Ishikawa (cell line): ENCODE measurements at regions not wholly inside any gene's neighbourhood (a gene's known extent, or its start where the extent isn't known, plus 50 kb on each side); places are given as distances from the start of the nearest gene placed in this dataset.

Experiments used
- CEBPB ChIP-seq: IDR thresholded peaks from 2 replicates; pipeline ENCODE4 v1.6.1; 2012
- EGR1 ChIP-seq: IDR thresholded peaks from 2 replicates; pipeline ENCODE4 v1.6.1; 2012
- EP300 ChIP-seq: IDR thresholded peaks from 2 replicates; pipeline ENCODE4 v1.6.1; 2012; ENCODE audit warnings: borderline replicate concordance
- FOXM1 ChIP-seq: IDR thresholded peaks from 2 replicates; pipeline ENCODE4 v1.6.1; 2012; ENCODE audit warnings: low read depth, borderline replicate concordance
- NFIC ChIP-seq: IDR thresholded peaks from 2 replicates; pipeline ENCODE4 v1.6.1; 2012
- TAF1 ChIP-seq: IDR thresholded peaks from 2 replicates; pipeline ENCODE4 v1.6.1; 2012; ENCODE audit warnings: low read depth, mild to moderate bottlenecking
- TCF12 ChIP-seq: IDR thresholded peaks from 2 replicates; pipeline ENCODE4 v1.6.1; 2012; ENCODE audit warnings: low read depth
- YY1 ChIP-seq: IDR thresholded peaks from 2 replicates; pipeline ENCODE4 v1.6.1; 2012; ENCODE audit warnings: low read depth
- ZBTB7A ChIP-seq: IDR thresholded peaks from 2 replicates; pipeline ENCODE4 v1.6.1; 2012; ENCODE audit warnings: low read depth
- TF ChIP-seq, protein P1 (sequence below): IDR thresholded peaks from 2 replicates; pipeline ENCODE4 v1.6.1; 2012; ENCODE audit warnings: low read depth, mild to moderate bottlenecking
- TF ChIP-seq, protein P2 (sequence below): IDR thresholded peaks from 2 replicates; pipeline ENCODE4 v1.6.1; 2012

DNA sequence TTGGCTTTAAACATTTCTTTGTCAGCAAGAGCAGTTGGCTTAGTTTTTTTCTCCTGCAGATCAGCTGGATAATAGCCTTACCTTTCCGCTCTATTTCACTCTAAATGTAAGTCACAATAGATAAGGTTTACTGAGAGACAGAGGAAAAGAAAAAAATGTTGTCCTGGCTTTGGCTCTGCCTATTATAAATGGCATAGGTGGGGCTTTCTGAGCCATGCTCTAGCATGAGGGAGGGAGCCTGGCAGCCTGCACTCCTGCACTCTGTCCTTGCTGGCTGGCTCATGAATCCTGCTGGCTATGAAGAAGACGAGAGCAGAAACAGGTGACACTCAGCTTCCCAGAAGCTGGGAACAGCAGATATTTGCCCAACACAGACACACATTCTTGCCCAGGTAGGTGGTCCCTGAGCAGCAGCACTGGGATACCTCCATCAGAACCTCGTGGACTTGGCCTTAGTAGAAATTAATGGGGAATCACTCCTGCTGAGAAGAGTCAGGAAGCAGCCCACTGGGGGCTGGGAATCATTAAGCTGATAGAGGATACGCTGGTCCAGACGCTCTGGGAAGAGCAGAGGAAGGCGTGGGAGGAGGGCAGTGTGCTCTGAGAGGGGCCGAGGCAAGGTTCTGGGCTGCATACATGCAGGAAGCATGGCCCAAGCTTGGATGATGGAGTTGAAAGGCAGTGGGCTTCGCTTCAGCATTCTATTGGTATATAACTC is 514.4 kb upstream of the HS6ST1 start:
- TF ChIP-seq YY1 (no peak), EGR1 (no peak), TAF1 (no peak), FOXM1 (no peak), TCF12 (no peak), EP300 (no peak), NFIC (no peak), ZBTB7A (no peak), CEBPB (no peak)
- TF ChIP-seq, protein P1, sequence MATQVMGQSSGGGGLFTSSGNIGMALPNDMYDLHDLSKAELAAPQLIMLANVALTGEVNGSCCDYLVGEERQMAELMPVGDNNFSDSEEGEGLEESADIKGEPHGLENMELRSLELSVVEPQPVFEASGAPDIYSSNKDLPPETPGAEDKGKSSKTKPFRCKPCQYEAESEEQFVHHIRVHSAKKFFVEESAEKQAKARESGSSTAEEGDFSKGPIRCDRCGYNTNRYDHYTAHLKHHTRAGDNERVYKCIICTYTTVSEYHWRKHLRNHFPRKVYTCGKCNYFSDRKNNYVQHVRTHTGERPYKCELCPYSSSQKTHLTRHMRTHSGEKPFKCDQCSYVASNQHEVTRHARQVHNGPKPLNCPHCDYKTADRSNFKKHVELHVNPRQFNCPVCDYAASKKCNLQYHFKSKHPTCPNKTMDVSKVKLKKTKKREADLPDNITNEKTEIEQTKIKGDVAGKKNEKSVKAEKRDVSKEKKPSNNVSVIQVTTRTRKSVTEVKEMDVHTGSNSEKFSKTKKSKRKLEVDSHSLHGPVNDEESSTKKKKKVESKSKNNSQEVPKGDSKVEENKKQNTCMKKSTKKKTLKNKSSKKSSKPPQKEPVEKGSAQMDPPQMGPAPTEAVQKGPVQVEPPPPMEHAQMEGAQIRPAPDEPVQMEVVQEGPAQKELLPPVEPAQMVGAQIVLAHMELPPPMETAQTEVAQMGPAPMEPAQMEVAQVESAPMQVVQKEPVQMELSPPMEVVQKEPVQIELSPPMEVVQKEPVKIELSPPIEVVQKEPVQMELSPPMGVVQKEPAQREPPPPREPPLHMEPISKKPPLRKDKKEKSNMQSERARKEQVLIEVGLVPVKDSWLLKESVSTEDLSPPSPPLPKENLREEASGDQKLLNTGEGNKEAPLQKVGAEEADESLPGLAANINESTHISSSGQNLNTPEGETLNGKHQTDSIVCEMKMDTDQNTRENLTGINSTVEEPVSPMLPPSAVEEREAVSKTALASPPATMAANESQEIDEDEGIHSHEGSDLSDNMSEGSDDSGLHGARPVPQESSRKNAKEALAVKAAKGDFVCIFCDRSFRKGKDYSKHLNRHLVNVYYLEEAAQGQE: no peak
- TF ChIP-seq, protein P2, sequence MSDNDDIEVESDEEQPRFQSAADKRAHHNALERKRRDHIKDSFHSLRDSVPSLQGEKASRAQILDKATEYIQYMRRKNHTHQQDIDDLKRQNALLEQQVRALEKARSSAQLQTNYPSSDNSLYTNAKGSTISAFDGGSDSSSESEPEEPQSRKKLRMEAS: no peak
